Hepatocyte (in vitro differentiated cells): ENCODE measurements at regions not wholly inside any gene's neighbourhood (a gene's known extent, or its start where the extent isn't known, plus 50 kb on each side); places are given as distances from the start of the nearest gene placed in this dataset. TPM values are rescaled to one million over a fixed set of nuclear protein-coding genes. Genes with fewer than 3 reads are reported as not detected.

Experiments
- DNase-seq: peaks from one replicate; pipeline ENCODE4 v3.0.0-alpha.2; 2016; ENCODE audit warnings: low spot score
- H2AFZ ChIP-seq: fragments of 200-600 bp; sonication (generic); 2 replicates; pipeline ENCODE4 v1.6.0; 2016; ENCODE audit warnings: antibody characterized with exemption, mild to moderate bottlenecking
- H3K27ac ChIP-seq: fragments of 200-600 bp; sonication (generic); 2 replicates; pipeline ENCODE4 v1.5.1; 2016; ENCODE audit warnings: mild to moderate bottlenecking
- H3K27me3 ChIP-seq: fragments of 200-600 bp; sonication (generic); 2 replicates; pipeline ENCODE4 v1.6.1; 2016
- H3K36me3 ChIP-seq: fragments of 200-600 bp; sonication (generic); replicated peaks from 2 replicates; pipeline ENCODE4 v1.5.1; 2016; ENCODE audit warnings: low read depth; ENCODE audit not compliant: insufficient read depth
- H3K4me1 ChIP-seq: fragments of 200-600 bp; sonication (generic); 2 replicates; pipeline ENCODE4 v1.5.1; 2016; ENCODE audit warnings: mild to moderate bottlenecking, moderate library complexity; ENCODE audit not compliant: insufficient read depth
- H3K4me2 ChIP-seq: fragments of 200-600 bp; sonication (generic); 2 replicates; pipeline ENCODE4 v1.6.0; 2016
- H3K4me3 ChIP-seq: fragments of 200-600 bp; sonication (generic); 2 replicates; pipeline ENCODE4 v1.5.1; 2016; ENCODE audit warnings: mild to moderate bottlenecking
- H3K79me2 ChIP-seq: fragments of 200-600 bp; sonication (generic); 2 replicates; pipeline ENCODE4 v1.6.0; 2017; ENCODE audit warnings: mild to moderate bottlenecking
- H3K9me2 ChIP-seq: fragments of 200-600 bp; sonication (generic); replicated peaks from 2 replicates; pipeline ENCODE4 v1.6.0; 2017; ENCODE audit warnings: mild to moderate bottlenecking; ENCODE audit not compliant: insufficient read depth
- H3K9me3 ChIP-seq: fragments of 200-600 bp; sonication (generic); 2 replicates; pipeline ENCODE4 v1.5.1; 2016; ENCODE audit warnings: low read depth, mild to moderate bottlenecking
- H4K20me1 ChIP-seq: fragments of 200-600 bp; sonication (generic); 2 replicates; pipeline ENCODE4 v1.6.0; 2016; ENCODE audit warnings: mild to moderate bottlenecking; ENCODE audit not compliant: insufficient read depth, poor library complexity, severe bottlenecking
- EZH2 ChIP-seq: fragments of 200-600 bp; sonication (generic); IDR thresholded peaks from 2 replicates; pipeline ENCODE4 v1.6.1; 2016; ENCODE audit warnings: antibody characterized with exemption, mild to moderate bottlenecking, borderline replicate concordance
- EZH2phosphoT487 ChIP-seq: fragments of 200-600 bp; sonication (generic); IDR thresholded peaks from one replicate; pipeline ENCODE4 v1.6.1; 2018; ENCODE audit warnings: antibody characterized with exemption, mild to moderate bottlenecking, low read depth, moderate library complexity; ENCODE audit not compliant: unreplicated experiment, severe bottlenecking
- WGBS: methylation state at CpG from one replicate; pipeline ENCODE4 v1.1.6; 2016; ENCODE audit warnings: low lambda C conversion rate; ENCODE audit errors: missing lambda C conversion rate; 5-methylcytosine and 5-hydroxymethylcytosine counted together
- small RNA-seq: library from RNA; depleted of rRNA; stranded (forward); fragments of <200 nt; gene quantifications from one replicate; pipeline ENCODE3, GENCODE V24; 2014
- TF ChIP-seq, protein P1 (sequence below): fragments of 200-600 bp; sonication (generic); IDR thresholded peaks from 2 replicates; pipeline ENCODE4 v1.5.1; 2016; ENCODE audit warnings: antibody characterized with exemption, mild to moderate bottlenecking; ENCODE audit not compliant: poor library complexity

DNA sequence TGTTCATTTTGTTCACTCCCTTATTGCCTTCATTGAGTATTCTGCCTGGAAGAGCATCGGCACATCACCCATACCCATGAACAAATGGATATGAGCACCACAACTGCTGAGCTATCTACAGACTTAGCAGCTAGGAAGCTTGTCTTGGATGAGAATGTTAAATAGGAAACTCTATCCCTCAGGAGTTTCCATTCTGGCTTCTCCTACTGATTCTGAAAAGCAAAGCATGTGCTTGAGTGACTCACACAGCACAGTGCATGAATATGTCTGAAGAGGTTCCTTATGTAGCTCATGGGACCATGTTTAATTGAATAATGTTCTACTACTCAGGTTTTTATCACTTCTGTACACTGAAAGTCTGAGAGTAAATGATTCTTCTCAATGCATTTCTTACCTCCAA is 57.3 kb upstream of the MXRA5 start:
- Histone ChIP-seq H3K4me3 (no peak overlapping the region), H3K27ac (no peak overlapping the region), H3K4me2 (no peak overlapping the region), H3K36me3 (no peaks in the 10 kb centered on the region), H3K9me2 (no peaks in the 10 kb centered on the region), H3K27me3 (no peaks in the 10 kb centered on the region), H4K20me1 (no peaks in the 10 kb centered on the region), H3K9me3 (no peaks in the 10 kb centered on the region), H2AFZ (no peak overlapping the region), H3K4me1 (no peaks in the 10 kb centered on the region), H3K79me2 (no peaks in the 10 kb centered on the region)
- WGBS, result 100% methylated on average over 1 of the region's 1 CpG
- TF ChIP-seq, protein P1, sequence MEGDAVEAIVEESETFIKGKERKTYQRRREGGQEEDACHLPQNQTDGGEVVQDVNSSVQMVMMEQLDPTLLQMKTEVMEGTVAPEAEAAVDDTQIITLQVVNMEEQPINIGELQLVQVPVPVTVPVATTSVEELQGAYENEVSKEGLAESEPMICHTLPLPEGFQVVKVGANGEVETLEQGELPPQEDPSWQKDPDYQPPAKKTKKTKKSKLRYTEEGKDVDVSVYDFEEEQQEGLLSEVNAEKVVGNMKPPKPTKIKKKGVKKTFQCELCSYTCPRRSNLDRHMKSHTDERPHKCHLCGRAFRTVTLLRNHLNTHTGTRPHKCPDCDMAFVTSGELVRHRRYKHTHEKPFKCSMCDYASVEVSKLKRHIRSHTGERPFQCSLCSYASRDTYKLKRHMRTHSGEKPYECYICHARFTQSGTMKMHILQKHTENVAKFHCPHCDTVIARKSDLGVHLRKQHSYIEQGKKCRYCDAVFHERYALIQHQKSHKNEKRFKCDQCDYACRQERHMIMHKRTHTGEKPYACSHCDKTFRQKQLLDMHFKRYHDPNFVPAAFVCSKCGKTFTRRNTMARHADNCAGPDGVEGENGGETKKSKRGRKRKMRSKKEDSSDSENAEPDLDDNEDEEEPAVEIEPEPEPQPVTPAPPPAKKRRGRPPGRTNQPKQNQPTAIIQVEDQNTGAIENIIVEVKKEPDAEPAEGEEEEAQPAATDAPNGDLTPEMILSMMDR, result no peak
- no peak for TF ChIP-seq EZH2phosphoT487
- no peak for TF ChIP-seq EZH2
- DNase-seq, result no peak

Small RNA genes in the stretch of these regions (small RNA-seq; reads per million reads assigned to genes)
- not detected for gene SNORA48B
